Glomerular endothelial cell (primary cell): ENCODE measurements at regions not wholly inside any gene's neighbourhood (a gene's known extent, or its start where the extent isn't known, plus 50 kb on each side); places are given as distances from the start of the nearest gene placed in this dataset.

Source experiments
- DNase-seq: peaks from one replicate; pipeline ENCODE4 v3.0.0-alpha.2; 2011; ENCODE audit warnings: low read depth, low spot score; ENCODE audit errors: extremely low read depth

DNA sequence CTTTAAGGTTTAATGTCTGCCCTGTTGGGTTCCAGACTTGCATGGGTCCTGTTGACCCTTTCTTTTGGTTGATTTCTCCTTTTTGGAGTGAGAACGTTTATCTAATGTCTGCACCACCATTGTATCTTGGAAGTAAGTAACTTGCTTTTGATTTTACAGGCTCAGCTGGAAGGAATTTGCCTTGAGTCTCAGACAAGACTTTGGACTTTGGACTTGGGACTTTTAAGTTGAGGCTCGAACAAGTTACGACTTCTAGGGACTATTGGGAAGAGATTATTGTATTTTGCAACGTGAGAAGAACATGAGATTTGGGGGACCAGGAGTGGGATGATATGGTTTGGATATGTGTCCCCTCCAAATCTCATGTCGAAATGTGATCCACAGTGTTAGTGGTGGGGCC is 267.7 kb downstream of the GLI2 start:
- DNase-seq, result no peak

- DNase-seq, result no peak
Measured at GRCh38 chr2:121004359-121004758, 268.7 kb downstream of the GLI2 start.

DNA sequence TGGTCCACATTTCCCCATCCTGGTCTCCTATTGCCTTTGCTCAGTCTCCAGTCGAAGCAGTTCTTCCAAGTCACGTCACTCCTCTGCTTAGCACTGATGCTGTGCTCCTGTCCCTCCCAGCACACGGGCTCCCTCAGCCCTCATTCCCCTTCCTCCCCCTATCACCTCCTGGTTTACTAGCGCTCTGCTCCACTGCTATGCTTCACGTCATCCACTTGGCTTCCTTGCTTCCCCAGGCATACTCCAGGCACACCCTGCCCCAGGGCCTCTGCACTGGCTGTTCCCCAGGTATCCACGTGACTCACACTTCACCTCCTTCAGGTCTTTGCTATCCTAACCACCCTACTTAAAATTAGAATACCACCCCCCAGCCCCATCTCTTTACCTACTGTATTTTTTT is 269.3 kb downstream of the GLI2 start:
- DNase-seq, result no peak

DNA sequence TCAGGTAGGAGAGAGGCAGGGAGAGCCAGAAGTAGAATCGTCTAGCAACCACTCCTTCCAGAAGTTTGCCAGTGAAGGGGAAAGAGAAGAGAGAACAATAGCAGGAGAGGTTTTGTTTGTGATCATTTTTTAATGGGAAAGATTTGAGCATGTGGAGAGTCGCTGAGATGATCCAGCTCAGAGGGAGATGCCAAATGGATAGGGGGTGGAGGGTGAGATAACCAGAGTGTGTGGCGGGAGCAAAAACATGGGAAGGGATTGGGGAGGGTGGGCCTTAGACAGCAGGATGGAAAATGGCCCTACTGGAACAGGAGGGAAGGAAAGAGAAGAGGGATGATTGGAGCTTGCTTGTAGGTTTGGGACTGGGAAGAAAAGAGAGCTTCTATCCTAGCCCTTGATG is 269.8 kb downstream of the GLI2 start:
- no peak for DNase-seq

GRCh38 chr2:121006743-121007489 is 271.2 kb downstream of the GLI2 start:
- no peak for DNase-seq

DNA sequence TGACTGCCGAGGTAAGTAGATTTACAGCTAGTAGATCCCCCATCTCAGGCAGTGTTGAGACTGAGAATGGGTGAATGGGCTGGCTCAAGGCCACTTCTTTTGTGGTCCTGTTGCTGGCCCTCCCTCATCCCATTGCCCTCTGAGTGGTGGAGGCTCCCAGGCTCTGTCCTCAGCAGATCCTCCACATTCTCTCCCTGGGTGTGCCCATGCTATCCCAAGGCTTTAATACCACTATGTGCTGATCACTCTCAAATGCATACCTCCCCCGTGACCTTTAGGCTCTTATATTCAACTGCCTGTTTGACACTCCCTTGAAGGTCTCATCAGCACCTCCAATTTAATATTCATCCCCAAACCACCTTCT is 271.8 kb downstream of the GLI2 start:
- DNase-seq, result no peak

DNA sequence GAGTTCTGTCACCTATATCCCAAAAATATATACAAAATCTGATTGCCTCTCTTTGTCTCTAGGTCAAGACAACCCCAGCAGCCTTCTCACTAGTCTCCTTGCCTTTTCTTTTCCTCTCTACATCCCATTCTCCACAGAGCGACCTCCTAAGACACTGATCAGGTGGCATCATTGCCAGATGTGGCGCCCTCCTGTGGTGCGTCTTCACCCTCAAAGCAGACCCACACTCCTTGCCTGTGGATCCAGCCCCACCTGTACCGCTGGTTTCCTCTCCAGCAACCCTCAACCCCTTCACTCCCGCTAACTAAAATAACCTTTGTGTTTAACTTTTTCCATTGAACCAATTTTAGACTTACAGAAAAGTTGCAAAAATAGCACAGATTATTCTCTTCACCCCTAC is 273.3 kb downstream of the GLI2 start:
- no peak for DNase-seq

DNA sequence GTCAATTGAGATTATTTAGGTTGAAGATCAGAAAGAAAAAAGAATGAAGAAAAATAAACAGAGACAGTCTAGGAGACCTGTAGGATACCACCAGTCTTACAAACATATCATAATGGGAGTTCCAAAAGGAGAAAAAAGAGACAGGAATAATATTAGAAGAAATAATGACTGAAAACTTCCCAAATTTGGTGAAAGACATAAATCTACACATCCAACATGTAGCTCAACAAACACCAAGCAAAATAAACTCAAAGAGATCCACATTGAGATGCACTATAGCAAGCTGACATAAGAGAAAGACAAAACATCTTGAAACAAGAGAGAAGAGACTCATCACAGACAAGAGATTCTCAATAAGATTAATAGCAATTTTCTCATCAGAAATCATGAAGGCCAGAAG is 274.0 kb downstream of the TFCP2L1 start:
- no peak for DNase-seq

GRCh38 chr2:121014876-121015275 is 270.1 kb downstream of the TFCP2L1 start:
- no peak for DNase-seq

GRCh38 chr2:121015971-121016485 is 269.0 kb downstream of the TFCP2L1 start:
- no peak for DNase-seq

- no peak for DNase-seq
Measured at GRCh38 chr2:121017396-121017795, 267.6 kb downstream of the TFCP2L1 start.

DNA sequence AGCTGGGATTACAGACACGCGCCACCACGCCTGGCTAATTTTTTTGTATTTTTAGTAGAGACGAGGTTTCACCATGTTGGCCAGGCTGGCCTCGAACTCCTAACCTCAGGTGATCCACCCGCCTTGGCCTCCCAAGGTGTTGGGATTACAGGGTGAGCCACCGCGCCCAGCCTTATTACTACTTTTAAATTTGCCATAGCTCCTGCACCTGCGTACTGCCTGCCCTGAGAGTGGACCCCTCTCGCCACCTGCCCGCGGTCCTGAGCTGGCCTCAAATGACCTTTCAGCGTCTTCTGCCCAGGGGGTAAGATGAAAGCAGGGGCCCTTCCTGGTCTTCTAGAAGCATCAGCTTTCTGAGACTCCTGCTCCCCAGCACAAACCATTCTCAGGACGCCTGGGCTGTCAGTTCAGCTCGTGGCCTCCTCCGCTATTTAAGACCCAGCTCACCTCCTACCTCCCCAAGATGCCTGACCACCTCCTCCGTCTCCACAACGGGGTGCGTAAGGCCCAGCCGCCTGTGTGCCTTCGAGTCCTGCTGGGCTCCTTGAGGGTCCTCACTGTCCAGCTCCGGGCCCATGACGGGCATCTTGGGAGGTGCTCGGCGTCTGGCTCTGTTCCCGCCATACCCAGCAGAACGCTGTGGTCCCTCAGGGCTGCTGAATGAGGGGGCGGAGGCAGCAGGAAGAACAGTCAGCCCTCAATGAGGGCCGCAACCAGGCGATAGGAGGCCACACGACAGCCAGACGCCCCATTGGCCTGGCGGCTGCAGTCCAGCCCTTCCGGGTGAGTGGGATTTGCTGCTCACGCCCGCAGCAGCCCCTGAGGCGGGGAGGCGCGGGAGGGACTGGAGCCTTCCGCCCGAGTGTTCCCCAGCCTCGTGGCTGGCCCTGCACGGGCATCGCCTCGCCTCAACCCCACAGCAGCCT is 266.6 kb downstream of the TFCP2L1 start:
- no peak for DNase-seq

- no peak for DNase-seq
Measured at GRCh38 chr2:121019071-121019470, 265.9 kb downstream of the TFCP2L1 start.

- no peak for DNase-seq
Measured at GRCh38 chr2:121019756-121020155, 265.2 kb downstream of the TFCP2L1 start.

GRCh38 chr2:121021685-121022084 is 263.3 kb downstream of the TFCP2L1 start:
- no peak for DNase-seq

GRCh38 chr2:121028577-121028976 is 256.4 kb downstream of the TFCP2L1 start:
- no peak for DNase-seq

DNA sequence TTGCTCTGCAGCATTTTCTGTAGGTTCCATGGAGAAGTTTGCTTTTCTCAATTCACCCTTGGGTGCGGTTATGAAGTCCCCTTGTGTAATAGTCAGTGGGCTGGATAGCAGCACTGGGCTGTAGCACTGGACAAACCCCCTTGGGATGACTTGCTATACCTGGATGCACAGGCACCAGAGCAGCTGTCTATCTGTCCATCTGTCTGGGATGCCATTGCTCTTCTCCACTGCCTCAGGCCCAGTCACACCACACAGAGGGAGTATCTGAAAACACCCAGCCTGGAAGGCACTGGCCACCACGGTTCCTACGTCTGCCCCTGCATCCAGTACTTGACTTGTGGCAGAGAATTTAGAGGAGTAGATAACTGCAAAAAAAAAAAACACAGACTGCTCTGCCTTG is 254.5 kb downstream of the TFCP2L1 start:
- DNase-seq, result no peak

GRCh38 chr2:121031568-121032340 is 253.2 kb downstream of the TFCP2L1 start:
- DNase-seq, result no peak

DNA sequence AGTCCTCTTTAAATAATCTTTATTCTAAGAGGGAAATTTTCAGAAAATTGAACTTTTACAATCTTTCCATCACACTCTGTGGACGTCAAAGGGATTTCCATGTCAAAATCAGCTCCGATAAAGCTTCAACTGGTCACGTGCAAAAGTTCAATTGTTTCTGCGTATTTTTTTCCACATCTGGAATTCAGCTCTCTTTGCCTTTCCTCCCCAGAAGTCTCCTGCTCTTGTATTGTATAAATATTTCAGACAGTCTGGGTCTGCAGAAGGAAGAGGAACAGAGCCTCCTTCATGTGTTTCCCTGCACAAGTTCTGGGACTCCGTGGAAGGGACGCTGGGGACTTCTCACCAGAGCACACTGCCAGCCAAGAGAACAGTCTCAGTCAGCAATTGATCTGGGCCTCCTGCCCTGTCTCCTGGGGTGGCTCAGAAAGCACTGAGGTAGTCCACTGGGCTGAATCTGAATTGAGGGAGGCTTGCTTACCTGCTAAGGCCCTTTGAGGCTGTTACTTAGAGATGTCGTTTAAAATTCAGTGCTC is 251.5 kb downstream of the TFCP2L1 start:
- DNase-seq, result no peak

DNA sequence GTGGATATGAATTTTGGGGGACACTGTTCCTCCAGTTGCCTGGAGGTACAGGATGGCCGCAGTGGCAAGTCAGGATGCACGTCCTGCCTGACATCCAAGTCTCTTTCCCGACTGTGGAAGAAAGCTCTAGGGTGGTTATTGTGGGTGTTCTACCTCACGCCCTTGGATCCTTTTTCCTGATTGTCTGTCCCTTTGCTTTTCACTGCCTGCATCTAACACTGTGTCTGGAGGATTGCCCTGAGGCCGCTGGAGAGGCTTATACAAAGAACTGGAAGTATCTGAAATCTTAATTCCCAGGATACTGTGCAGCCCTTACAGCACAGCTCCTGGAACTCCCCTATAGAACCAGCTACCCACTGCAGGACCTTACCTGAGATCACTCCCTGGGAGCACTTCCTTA is 250.5 kb downstream of the TFCP2L1 start:
- no peak for DNase-seq

DNA sequence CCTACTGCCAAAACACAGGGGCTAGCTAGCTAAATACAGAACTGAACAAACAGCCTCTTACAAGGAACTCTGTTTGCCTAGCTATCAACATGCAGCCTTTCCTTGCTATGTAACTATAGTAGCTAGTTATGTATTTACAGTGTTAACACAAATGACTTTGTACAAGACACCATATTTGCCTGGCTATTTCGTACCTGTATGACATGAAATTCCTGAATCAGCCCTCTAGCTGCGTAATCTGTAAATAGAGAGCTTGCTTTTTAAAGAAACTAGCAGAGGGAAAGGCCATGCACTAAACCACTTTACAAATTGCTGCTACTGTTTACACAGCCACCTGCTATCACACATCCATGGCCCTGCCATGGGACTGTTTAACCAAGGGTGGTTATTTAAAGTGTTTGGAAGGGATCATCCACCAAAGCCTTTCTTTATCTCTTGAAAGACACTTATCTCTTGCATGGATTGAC is 248.7 kb downstream of the TFCP2L1 start:
- no peak for DNase-seq
